GM19463 (cell line): ENCODE measurements at regions not wholly inside any gene's neighbourhood (a gene's known extent, or its start where the extent isn't known, plus 50 kb on each side); places are given as distances from the start of the nearest gene placed in this dataset.
"Not testable (repeated sequence)": the region's sequence is repeated elsewhere in the genome, so short reads cannot be mapped to it uniquely, and the experiment has no call there.

ENCODE experiments used
- ATAC-seq: cut with Tn5 transposase; IDR thresholded peaks from one replicate; pipeline ENCODE4 v1.9.1; 2021; ENCODE audit warnings: mild to moderate bottlenecking, moderate library complexity; ENCODE audit not compliant: unreplicated experiment

- ATAC-seq = not testable (repeated sequence)
Measured at GRCh38 chr1:112821307-112822063, 106.4 kb upstream of the PPM1J start.

DNA sequence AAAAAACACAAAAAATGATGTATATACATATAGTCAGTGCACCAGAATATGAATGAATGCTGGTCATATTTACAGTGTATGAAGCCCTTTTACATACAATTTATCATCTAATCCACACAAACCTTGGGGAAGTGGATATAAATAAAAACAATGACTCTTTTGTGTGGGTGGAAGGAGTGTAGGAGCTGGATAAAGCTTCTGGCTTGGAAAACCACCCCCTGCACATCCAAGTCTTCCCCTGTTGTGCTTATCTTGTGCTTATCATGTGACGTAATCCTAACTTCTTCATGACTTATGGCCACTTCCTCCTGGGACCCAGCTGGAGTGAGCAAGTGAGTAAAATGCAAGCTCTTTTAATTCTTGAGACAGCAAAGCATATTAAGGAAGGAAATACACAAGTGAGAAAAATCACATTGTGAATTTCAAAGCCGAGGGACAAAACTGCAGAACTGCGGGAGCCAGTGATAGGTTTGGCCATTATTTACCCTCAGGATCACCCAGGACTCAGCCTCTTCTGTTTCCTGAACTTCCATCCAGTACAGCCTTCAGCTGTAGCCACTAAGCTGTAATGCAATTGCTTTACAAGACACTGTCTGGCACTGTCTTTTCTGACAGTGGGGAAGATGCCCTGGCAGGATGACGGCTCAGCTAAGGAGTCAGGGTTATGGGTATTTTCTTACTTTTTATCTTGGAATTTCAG lies 104.0 kb upstream of the PPM1J start:
- ATAC-seq = no peak

DNA sequence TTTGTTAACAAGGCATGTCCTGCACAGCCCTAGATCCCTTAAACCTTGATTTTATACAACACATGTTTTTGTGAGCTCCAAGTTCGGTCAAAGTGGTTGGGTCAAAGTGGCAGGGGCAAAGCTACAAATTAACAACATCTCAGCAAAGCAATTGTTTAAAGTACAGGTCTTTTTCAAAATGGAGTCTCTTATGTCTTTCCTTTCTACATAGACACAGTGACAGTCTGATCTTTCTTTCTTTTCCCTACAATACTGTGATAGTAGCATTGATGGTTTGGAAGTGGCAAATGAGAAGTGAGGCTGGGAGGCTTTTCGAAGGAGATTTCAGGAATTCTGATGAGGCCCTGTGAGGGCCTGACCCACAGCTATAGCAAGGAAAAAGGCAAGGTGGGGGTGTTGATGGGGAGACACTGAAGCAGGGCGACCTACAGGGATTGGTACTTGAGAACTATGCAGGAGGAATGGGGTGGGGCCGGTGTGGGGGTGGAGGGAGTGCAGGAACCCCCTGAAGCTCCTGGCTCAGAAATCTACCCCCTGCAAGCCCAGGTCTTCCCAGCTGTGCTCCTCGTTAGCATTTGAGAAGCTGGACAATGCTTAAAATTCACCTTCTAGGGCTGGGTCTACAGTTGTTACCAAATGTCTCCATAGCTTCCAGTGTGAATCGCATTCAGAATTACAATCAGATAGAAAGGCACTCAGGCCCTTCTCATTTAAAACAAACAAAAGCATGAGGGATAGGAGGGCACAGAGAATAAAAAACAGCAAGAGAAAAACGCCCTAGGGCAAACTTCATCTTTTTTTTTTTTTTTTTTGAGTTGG lies 102.6 kb upstream of the PPM1J start:
- ATAC-seq = no peak

- ATAC-seq = no peak
Measured at GRCh38 chr1:112815376-112815775, 100.2 kb upstream of the PPM1J start.

DNA sequence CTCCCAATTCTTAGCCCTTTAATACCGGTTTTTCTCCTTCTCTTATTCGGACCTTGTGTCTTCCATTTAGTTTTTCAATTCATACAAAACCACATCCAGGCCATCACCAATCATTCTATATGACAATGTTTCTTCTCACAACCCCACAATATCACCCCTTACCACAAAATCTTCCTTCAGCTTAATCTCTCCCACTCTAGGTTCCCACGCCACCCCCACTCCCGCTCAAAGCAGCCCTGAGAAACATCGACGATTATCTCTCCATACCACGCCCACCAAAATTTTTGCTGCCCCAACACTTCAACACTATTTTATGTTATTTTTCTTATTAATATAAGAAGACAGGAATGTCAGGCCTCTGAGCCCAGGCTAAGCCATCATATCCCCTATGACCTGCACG lies 99.5 kb upstream of the PPM1J start:
- not testable (repeated sequence) for ATAC-seq

DNA sequence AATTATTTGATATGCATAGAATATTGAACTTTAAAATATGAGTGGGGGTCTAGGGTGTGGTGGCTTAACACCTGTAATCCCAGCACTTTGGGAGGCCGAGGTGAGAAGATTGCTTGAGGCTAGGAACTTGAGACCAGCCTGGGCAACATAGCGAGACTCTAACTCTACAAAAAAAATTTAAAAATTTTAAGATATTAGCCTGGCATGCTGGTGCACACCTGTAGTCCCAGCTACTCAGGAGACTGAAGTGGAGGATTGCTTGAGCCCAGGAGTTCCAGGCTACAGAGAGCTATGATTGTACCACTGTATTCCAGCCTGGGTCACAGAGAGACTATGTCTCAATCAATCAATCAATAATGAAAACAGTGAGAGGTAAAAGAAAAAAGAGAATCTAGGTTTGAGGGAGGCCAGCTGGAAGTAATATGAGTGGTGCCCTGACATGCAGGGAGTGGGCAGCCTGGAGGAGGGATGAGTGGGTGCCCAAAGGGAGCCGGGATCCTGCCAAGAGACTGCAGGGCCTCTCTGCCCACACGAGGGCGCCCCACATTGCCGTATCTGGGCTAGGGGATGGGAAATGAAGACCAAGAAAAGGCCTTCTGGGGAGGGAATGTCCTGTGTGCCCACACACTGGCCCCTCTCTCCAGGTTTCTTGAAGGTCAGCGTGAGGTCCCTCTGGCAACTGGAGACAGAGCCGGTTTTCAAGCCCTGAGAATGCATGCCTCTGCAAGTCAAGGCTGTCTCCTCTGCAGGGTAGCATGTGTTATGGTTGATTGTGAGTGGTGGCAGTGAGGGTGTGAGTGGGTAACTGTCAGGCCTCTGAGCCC lies 93.9 kb upstream of the PPM1J start:
- peak; percentile 67 for ATAC-seq

DNA sequence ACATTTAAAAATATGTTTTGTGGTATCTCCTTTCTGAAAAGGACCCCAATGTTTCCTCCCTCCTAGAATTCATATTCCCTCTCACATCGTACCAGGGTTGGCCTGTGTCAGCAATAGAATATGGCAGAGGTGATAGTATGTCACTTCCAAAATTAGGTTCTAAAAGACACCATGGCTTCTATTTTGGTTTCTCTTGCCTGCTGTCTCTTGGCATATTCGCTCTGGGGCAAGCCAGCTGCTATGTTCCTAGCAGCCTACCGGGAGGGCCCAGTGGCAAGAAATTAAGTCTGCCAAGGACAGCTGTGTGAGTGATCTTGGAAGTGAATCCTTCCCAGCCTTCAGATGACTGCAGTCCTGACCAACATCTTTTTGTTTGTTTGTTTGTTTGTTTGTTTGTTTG lies 92.9 kb upstream of the PPM1J start:
- ATAC-seq = no peak

- ATAC-seq = no peak
Measured at GRCh38 chr1:112807117-112807516, 92.0 kb upstream of the PPM1J start.

DNA sequence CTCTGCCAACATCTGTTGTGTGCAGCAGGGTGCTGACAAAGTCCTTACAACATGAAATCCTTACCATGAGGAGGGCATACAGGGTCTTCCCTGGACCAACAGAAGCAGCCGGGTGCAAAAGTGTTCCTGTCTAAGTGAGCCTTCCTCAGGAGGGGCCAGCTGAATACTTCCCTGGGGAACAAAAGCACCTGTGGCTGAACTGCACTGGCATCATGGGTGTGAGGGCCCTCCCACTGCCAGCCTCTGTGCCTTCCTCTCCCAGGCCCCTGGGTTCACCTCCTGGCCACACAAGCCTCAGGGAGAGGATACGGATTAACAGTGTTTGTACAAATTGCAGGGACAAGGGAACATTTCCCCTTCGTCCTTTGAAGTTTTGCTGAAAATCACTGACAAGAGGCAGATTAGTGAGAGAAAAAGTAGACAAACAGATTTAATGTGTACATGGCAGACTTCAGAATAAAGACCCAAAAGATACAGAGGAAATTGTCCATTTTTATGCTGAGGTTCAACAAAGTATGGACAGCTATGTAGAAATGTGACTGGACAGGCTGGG lies 91.0 kb upstream of the PPM1J start:
- ATAC-seq = no peak

GRCh38 chr1:112805155-112805853 lies 90.2 kb upstream of the PPM1J start:
- no peak for ATAC-seq

DNA sequence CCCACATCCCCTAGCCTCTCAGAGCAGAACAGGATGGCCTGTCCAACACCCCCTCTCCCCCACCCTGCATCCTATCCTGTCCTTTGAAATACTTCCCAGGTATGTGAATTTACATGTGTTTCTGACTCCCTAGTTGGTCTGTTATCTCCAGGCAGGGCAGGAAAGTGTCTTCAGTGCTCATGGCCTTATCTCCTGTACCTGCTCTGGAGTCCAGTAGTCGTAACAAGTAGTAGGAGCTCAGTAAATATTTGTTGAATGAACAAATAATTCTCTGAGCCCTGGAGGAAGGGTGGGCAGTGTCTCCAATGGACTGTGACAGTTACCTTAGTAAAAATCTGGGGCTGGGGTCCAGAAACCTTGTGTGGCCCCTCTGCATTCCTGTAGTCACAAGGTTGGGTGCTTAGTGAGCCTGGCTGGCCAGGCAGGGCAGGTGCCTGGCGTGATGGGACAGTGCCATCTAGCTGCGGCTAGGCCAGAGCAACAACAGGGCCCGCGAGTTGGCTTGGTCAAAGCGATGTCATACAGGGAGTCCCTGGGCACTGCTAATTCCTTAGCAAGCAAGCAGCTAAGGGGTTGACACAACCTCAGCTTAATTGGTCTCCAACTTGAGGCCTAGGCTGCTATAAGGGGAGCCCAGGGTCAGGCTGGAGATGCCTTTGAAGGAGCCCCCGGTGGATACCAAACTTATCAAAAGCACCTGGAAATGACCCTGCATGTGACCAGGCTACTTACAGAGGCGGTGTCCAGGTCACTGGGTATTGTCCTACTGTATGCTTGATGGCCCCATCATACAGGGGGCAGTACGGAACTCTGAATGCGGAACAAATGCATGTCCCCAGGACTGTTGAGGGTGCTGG lies 89.0 kb upstream of the PPM1J start:
- ATAC-seq = peak; percentile 92

DNA sequence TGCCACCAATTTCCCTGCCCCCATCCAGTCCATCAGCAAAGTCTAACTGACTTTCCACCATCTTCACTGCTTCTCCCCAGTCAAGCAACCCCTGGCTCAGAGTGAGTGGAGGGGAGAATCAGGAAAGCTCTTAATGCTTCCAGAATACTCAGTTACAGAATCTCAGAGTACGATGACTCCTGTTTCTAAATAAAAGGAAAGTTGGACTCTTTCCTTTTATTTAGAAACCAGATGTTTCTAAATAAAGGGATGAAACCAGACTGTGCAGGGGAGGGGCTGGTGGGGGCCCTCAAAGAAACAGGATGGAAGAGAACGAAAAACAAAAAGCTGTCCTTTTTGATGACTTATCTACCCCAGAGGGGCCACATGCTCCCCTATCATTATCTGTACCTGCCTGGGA lies 85.2 kb upstream of the PPM1J start:
- ATAC-seq = no peak

GRCh38 chr1:112798292-112798691 lies 83.2 kb upstream of the PPM1J start:
- no peak for ATAC-seq

DNA sequence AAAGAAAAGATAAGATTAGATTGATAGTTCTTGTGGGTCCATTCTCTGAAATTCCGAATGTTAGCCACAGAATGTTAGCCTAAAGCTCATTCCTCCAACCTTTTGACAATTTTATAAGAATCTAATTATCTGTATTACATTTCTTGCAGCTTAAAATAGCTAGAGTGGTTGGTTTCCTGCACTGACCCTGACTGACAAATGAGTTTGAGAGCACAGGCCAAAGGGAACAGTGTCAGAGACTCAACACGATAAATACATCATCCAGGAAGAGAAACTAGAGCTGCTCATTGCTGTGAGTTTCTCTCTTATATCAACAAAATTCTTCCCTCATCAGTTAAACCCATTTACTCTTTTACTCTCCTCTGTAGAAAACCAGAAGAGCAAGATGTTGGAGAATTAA lies 82.1 kb upstream of the PPM1J start:
- ATAC-seq = no peak

DNA sequence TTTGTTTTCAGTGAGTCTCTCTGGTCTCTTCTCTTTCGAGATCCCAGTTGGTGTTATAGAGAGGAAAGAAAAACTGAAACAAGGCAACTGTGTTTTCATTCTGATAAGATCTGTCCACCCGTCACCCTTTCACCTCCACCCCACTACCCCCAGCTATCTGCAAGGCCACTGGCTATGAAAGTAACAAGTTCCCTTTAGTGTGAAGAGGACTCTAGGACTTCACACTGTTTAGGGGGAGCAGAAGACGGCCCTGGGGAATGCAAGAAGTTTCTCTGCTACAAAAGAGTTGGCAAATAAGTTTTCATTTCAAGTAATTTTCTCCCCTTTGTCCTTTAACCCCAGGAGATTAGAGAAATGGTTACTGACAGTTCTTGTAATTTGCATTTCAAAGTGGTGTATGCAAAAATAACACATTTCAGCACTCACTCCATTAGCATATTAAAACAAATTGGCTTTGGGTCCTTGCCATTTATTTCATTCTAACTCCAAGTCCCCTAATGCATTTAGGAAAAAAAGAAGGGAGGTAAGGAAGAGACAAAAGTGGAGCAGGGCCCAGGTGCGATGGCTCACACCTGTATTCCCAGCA lies 79.6 kb upstream of the PPM1J start:
- peak; percentile 78 for ATAC-seq

GRCh38 chr1:112793631-112794565 lies 78.8 kb upstream of the PPM1J start:
- no peak for ATAC-seq

DNA sequence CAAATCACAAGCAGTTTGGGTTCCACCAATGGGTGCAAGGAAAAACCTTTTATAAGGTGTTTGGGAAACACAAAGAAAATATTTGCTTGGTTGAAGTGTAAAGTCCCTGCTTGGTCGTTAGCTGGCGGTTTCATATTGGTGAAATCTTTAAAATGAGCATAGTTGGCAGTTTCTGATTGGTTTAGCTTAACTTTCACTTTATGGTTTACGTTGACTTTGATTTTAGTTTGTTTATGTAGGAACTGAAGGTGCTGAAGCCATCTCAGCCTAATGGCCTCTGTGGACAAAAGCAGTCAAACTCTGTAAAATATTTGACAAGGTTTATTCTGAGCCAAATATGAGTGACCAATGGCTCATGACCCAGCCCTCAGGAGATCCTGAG lies 76.6 kb upstream of the PPM1J start:
- no peak for ATAC-seq
